COLO668 (cell line): ENCODE measurements at regions not wholly inside any gene's neighbourhood (a gene's known extent, or its start where the extent isn't known, plus 50 kb on each side); places are given as distances from the start of the nearest gene placed in this dataset.
"Not testable (repeated sequence)": the region's sequence is repeated elsewhere in the genome, so short reads cannot be mapped to it uniquely, and the experiment has no call there.

Experiments used
- DNase-seq: peaks from one replicate; lab custom pipeline; 2025; ENCODE audit not compliant: unreplicated experiment; lab: John Stamatoyannopoulos, UW

DNA sequence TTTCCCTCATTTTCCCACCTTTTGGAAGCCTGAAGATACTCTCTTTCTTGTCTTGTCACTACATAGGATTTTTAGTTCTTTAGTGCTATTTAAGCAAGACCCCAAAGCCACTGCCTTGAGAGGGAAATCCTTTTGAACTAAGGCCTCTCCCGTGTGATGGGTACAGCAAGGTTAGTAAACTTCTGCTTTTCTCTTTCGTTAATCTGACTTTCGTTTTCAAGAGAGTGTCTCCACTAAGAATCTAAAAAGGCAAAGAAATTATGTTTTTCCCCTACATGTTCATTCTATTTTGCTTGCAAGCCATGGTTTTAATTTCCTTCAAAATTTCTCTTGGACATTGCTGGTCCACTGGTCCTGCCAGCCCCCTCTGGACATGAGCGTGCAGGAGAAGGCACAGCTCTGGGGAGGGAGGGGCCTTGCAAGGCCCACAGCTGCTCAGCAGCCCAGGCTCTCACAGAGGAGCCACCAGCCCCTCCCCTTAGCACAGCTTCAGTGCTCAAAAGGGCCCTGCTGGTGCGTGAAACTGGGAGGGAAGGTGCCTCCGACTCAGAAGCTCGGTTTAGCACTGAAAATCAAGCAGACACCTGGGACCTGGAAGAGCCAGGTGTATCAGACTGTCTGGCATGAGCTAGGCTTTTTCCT is 210.9 kb upstream of the GALNT2 start:
- no peak for DNase-seq

- no peak for DNase-seq
These were observed 209.5 kb upstream of the GALNT2 start for GRCh38 chr1:229857585-229857984.

DNA sequence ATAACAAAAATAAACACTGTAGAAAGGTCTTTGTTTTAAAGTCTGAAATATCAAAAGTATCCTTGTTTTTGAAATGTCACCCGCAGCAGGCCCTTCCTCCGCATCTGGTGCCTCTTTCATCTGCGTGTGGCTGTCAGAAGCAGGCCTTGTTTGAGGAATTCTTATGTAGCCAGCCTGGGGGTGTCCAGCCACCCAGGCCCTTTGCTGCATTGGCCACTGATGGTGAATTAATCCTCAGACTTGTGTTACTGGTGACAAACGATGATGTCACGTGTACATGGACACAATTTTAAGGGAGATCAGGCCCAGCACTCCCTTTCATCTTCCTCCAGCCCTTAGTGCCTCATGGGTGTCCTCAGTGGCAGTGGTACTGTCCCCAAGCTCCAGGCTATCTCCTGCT is 208.0 kb upstream of the GALNT2 start:
- no peak for DNase-seq

- DNase-seq: no peak
These were observed 206.1 kb upstream of the GALNT2 start for GRCh38 chr1:229860926-229861325.

GRCh38 chr1:229862017-229862774 is 204.8 kb upstream of the GALNT2 start:
- no peak for DNase-seq

DNA sequence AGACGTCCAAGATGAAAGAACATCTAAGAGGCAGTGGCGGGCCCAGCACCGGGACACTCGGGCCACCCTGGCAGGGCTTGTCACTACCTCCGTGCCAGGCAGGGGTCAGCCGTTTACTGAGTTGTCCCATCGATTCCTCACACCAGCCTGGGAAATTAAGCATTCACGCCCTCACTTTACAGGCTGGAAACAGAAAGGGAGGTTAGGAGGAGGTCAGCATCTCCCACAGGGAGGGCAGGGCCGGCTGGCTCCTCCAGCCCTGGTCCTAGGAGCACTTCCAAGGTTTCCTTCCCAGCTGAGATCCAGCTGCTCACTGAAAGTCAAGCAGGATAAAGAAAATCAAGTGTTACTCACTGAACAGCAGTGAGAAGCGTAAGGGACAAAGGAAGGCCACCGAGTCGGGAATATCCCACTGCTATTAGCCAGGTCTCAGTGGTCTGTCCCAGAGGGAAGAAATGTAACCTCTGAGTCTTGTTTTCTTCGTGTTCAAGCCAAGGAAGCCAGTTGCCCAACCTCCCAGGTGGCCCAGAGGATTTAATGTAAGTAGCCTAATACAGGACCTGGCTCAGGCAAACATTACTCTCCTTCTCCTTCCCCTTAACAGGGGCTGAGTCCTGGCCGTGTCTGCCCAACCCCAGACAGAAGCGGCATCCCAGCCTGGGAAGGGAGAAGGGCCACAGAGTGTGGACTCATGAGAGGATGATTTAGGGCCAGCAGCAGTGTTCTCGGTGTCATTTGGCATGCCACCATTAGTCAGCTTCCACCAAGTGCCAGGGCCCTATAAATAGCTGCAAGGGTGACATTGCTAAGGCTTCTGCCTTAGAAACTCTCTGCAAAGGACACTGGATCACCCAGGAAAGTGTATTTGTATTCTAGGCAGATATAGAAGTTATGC is 203.1 kb upstream of the GALNT2 start:
- DNase-seq: no peak

DNA sequence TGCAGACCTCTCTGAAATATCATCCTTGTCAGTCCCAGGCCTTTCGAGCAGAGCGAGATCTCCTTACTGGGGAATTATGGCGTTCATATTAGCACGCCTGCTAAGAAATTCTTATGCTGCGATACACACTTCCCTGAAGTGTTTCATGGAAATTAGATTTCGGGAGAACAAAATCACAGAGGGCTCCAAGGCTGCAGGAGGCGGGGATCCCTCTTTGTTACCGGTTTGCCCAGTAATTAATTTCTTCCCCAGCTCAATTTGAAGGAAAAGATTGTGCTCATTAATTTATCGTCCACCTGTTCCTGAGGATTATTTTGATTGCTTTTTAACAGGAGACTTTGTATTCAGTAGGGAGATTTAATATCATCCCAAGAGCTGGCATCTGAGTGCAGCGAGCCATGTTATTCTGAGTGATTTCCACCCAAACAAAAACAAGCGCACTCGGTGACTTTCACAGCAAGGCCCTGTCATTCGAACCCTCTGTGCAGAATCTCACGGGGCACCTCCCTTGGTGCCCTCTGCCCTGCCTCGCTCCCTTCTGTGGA is 202.3 kb upstream of the GALNT2 start:
- no peak for DNase-seq

DNA sequence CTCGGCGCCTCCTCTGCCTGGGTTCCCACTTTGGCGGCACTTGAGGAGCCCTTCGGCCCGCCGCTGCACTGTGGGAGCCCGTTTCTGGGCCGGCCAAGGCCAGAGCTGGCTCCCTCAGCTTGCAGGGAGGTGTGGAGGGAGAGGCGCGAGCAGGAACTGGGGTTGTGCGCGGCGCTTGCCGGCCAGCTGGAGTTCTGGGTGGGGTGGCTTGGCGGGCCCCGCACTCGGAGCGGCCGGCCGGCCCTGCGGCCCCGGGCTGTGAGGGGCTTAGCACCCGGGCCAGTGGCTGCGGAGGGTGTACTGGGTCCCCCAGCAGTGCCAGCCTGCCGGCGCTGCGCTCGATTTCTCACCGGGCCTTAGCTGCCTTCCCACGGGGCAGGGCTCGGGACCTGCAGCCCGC is 201.7 kb upstream of the GALNT2 start:
- DNase-seq: not testable (repeated sequence)

DNA sequence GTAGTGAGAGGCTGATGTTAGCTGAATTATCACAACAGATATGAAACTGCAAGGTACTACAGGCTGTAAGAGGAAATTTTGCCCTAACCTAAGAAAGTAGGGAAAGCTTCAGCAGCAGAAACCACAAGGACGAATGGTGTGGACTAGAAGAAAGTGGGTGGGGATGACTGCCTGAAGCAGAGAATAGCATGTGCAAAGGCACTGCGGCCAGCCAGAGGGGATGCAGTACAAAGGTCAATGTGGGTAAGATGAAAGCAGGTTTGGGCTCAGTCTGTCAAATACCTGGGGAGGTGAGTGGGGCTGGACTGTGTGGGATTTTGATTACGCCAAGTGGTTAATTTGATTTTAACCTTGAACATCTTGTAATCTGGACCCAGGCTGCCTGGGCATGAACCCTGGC is 199.3 kb upstream of the GALNT2 start:
- DNase-seq: no peak

DNA sequence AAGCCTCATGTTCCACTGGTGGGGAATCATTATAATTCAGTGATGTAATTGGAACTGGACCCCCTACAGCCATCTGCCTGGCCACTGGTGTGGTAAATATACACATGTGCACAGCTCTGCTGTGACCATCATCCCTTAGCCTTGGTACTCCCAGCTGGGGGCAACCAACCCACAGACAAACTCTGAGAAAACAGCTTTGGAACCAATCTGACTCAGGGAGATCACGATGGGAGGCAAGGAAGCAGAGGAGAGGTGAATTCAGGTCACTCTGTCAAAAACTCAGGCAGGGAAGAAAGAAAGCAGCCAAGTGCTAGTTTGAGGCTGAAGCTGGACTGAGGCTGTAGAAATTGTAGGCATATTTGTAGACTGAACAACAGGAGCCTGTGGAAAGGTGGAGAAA is 197.8 kb upstream of the GALNT2 start:
- no peak for DNase-seq

GRCh38 chr1:229869687-229870086 is 197.4 kb upstream of the GALNT2 start:
- DNase-seq: no peak

- DNase-seq: no peak
These were observed 196.7 kb upstream of the GALNT2 start for GRCh38 chr1:229870381-229870780.

- DNase-seq: no peak
These were observed 195.9 kb upstream of the GALNT2 start for GRCh38 chr1:229871078-229871676.

DNA sequence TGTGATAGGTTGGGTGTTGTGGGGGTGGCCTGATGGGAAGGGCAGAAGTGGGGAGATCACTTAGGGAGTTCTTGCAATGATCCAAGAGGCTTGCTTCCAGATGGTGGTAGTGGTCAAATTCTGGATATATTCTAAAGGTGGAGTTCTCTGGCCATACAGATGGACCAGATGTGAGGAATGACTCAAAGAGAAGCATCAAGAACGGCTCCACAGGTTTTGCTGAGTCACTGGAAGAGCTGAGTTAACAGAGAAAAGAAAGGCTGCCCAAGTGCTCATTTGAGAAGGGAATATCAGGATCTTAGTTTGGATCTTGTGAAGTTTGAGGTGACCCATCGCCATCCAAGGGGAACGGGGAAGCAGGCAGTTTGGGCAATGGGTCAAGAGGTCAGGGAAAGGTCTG is 192.9 kb upstream of the GALNT2 start:
- no peak for DNase-seq

DNA sequence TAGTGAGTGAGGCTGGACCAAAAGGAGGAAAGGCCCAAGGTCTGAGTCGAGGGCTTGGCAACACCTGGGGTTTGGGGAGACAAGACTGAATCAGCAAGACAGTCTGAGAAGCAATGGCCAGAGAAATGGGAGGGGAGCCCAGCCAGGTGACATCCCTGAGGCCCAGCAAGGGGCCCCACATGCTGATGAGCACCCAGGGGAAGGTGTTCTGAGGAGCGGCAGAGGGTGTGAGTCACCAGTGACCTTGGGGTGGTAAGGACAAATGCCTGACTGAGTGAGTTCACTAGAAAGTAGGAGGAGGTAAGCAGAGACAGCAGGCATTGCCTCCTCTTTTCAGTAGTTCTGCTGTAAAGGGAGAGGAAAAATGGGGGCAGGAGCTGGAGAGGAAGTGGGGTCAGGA is 192.4 kb upstream of the GALNT2 start:
- no peak for DNase-seq

DNA sequence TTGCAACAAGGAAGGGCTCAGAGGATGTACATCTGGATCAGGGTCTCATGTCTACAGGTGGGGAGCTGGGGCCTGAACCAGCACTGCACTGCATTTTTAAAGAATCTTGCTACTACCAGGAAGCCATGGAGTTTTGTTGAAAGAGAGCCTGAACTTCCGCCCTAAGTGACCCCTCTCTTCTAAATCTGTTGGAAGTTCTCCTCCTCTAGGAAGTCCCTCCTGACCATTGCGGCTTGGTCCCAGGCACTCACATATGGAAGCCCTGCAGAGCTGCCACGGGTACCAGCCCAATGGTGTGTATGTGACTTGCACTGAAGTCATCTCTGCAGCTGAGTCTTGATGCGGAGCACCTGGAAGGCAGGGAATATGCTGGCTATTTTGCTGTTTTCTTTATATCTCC is 192.0 kb upstream of the GALNT2 start:
- no peak for DNase-seq

DNA sequence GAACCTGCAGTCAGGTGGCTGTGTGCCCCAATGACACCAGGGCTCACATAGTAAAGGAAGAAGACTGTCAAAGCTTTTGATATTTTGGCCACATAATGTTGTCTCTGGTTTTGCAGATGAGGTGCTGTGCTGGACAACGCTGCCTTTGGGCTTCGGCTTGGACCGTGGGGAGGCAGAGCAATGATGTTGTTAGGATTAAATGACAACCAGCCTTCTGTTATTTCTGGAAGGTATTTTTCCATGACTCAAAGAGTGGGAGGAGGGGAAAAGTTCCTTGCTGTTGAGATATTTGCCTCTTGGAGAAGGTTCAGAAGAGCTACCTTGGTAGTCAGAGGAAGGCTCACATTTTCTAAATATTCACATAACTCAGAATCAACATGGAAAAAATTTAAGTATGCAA is 187.3 kb upstream of the GALNT2 start:
- no peak for DNase-seq

- no peak for DNase-seq
These were observed 186.5 kb upstream of the GALNT2 start for GRCh38 chr1:229880271-229881170.

GRCh38 chr1:229882621-229883020 is 184.4 kb upstream of the GALNT2 start:
- no peak for DNase-seq
